Ovary (tissue), 7 donors: ENCODE measurements at regions not wholly inside any gene's neighbourhood (a gene's known extent, or its start where the extent isn't known, plus 50 kb on each side); places are given as distances from the start of the nearest gene placed in this dataset.

Experiments
- DNase-seq, 5 donors: peaks; one replicate each; pipeline ENCODE4 v3.0.0-alpha.2; 2019 to 2020
- H3K27ac ChIP-seq, 2 donors: fragments of 200-600 bp; one replicate each; pipeline versions ENCODE4 v1.5.1 to v1.8.0; 2019 to 2022
- H3K27me3 ChIP-seq: fragments of 200-600 bp; one replicate; pipeline ENCODE4 v1.8.0; 2022
- H3K36me3 ChIP-seq: fragments of 200-600 bp; sonication (generic); one replicate; pipeline ENCODE4 v1.5.1; 2019
- H3K4me1 ChIP-seq: one replicate; pipeline ENCODE4 v1.8.1; 2013; ENCODE audit warnings: mild to moderate bottlenecking, moderate library complexity; ENCODE audit not compliant: insufficient read depth
- H3K4me3 ChIP-seq: fragments of 200-600 bp; sonication (generic); one replicate; pipeline ENCODE4 v1.5.1; 2017
- H3K9me3 ChIP-seq, 2 donors: fragments of 200-600 bp in 1 of 2; sonication (generic) in 1 of 2; one replicate each; pipeline versions ENCODE4 v1.5.1 to v1.8.1; 2013 to 2019; ENCODE audit warnings: mild to moderate bottlenecking in 1 of 2, moderate library complexity in 1 of 2
- CTCF ChIP-seq, 3 donors: fragments of 450-650 bp in 2 of 3; fragments of 200-600 bp in 1 of 3; IDR thresholded peaks; one replicate each; pipeline versions ENCODE4 v1.5.1 to v1.8.0; 2016 to 2022; ENCODE audit warnings: antibody characterized with exemption in 3 of 3, mild to moderate bottlenecking in 1 of 3
- EP300 ChIP-seq: sonication (generic); formaldehyde crosslinking; IDR thresholded peaks from one replicate; pipeline ENCODE4 v1.6.1; 2017; ENCODE audit warnings: antibody characterized with exemption
- POLR2A ChIP-seq: fragments of 450-650 bp; IDR thresholded peaks from one replicate; pipeline ENCODE4 v1.6.1; 2017; ENCODE audit warnings: antibody characterized with exemption, mild to moderate bottlenecking, moderate library complexity
- WGBS, 3 donors: extraction: QIAGEN DNeasy Blood & Tissue Kit in 1 of 3; methylation state at CpG; one replicate each; pipeline versions ENCODE4 v1.1.5 to v1.1.7; 2013 to 2017; 5-methylcytosine and 5-hydroxymethylcytosine counted together
- intact Hi-C, 4 donors: fragments of 100-400 bp; cut with DNase I; formaldehyde crosslinking; loops; one replicate each; pipeline versions ENCODE4 v1.11.0 to v1.15.1; 2022 to 2023
- donor health status: DM: no; HTN: no; CAD: no; lungs with moderate emphysema.
- donor health status: DM: no; HTN: no; CAD: no.
- donor health status: Bipolar disorder and iron deficiency.
- donor health status: DM: no; HTN: no; CAD: no.
- donor health status: DM: yes; HTN: yes; CAD: no.

GRCh38 chr12:77469578-77470333 lies 360.9 kb upstream of the NAV3 start:
- no peak for DNase-seq
- Histone ChIP-seq H3K4me3 (no peak overlapping the region), H3K27ac (no peak overlapping the region), H3K36me3 (no peaks in the 10 kb centered on the region), H3K27me3 (no peaks in the 10 kb centered on the region), H3K9me3 (no peaks in the 10 kb centered on the region), H3K4me1 (peaks cover 4% of the 10 kb centered on the region)
- intact Hi-C loops: no loop called here
- TF ChIP-seq EP300 (no peak), CTCF (IDR thresholded peaks at IDR 0.05) (no peak), POLR2A (no peak)
- 52 to 58% (median 57%) methylated on average over 3 of the region's 3 CpGs for WGBS, 3 donors

- Histone ChIP-seq H3K9me3 (no peaks in the 10 kb centered on the region), H3K36me3 (no peaks in the 10 kb centered on the region), H3K4me3 (no peak overlapping the region), H3K27me3 (no peaks in the 10 kb centered on the region), H3K4me1 (peaks cover 3% of the 10 kb centered on the region), H3K27ac (no peak overlapping the region)
- TF ChIP-seq POLR2A: no peak
- no peak for TF ChIP-seq CTCF (IDR thresholded peaks at IDR 0.05)
- no peak for TF ChIP-seq EP300
- DNase-seq: no peak
- intact Hi-C loops: no loop called here
These were observed 377.3 kb upstream of the E2F7 start for GRCh38 chr12:77442633-77443032.

- H3K9me3 ChIP-seq: no peaks in the 10 kb centered on the region
- no peak overlapping the region for H3K27ac ChIP-seq
- no peaks in the 10 kb centered on the region for H3K27me3 ChIP-seq
- no peak for DNase-seq
- TF ChIP-seq CTCF (IDR thresholded peaks at IDR 0.05): no peak
- H3K4me1 ChIP-seq: peaks cover 5% of the 10 kb centered on the region
- intact Hi-C loops: no loop called here
- H3K4me3 ChIP-seq: no peak overlapping the region
- H3K36me3 ChIP-seq: no peaks in the 10 kb centered on the region
These were observed 374.4 kb upstream of the E2F7 start for GRCh38 chr12:77439749-77440148.

GRCh38 chr12:77438644-77439043 lies 373.3 kb upstream of the E2F7 start:
- no peaks in the 10 kb centered on the region for H3K9me3 ChIP-seq
- TF ChIP-seq CTCF (IDR thresholded peaks at IDR 0.05) (no peak), EP300 (no peak), POLR2A (no peak)
- H3K36me3 ChIP-seq: no peaks in the 10 kb centered on the region
- H3K27me3 ChIP-seq: no peaks in the 10 kb centered on the region
- peaks cover 5% of the 10 kb centered on the region for H3K4me1 ChIP-seq
- DNase-seq: no peak
- no peak overlapping the region for H3K27ac ChIP-seq
- no peak overlapping the region for H3K4me3 ChIP-seq
- intact Hi-C loops: no loop called here
